Ovary (tissue), 3 donors: ENCODE measurements at regions not wholly inside any gene's neighbourhood (a gene's known extent, or its start where the extent isn't known, plus 50 kb on each side); places are given as distances from the start of the nearest gene placed in this dataset.
"Not testable (repeated sequence)": the region's sequence is repeated elsewhere in the genome, so short reads cannot be mapped to it uniquely, and the experiment has no call there.

Experiments used
- POLR2A ChIP-seq: fragments of 450-650 bp; IDR thresholded peaks from one replicate; pipeline ENCODE4 v1.6.1; 2017; ENCODE audit warnings: antibody characterized with exemption, mild to moderate bottlenecking, moderate library complexity
- TF ChIP-seq, protein P1 (sequence below), 3 donors: fragments of 450-650 bp in 2 of 3; fragments of 200-600 bp in 1 of 3; IDR thresholded peaks; one replicate each; pipeline versions ENCODE4 v1.5.1 to v1.8.0; 2016 to 2022; ENCODE audit warnings: antibody characterized with exemption in 3 of 3, mild to moderate bottlenecking in 1 of 3
- donor health status: DM: no; HTN: no; CAD: no.

DNA sequence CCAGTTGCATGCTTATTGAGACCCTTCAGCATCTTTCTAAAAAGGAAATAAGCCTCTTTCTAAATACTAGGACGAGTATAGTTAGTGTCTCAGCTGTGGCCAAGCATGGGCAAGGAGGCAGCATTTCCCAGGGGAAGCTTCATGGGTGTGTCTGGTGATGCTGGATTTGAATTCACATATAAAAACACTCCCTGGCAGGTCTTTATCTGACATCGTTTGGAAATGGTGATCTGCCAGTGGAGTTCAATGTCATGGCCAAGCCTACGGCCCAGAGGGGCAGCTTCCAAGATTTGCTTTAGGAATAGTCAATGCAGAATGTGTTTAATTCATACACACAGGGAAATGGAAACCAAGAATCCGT, 94.7 kb downstream of the SRGAP2 start:
- TF ChIP-seq, protein P1, sequence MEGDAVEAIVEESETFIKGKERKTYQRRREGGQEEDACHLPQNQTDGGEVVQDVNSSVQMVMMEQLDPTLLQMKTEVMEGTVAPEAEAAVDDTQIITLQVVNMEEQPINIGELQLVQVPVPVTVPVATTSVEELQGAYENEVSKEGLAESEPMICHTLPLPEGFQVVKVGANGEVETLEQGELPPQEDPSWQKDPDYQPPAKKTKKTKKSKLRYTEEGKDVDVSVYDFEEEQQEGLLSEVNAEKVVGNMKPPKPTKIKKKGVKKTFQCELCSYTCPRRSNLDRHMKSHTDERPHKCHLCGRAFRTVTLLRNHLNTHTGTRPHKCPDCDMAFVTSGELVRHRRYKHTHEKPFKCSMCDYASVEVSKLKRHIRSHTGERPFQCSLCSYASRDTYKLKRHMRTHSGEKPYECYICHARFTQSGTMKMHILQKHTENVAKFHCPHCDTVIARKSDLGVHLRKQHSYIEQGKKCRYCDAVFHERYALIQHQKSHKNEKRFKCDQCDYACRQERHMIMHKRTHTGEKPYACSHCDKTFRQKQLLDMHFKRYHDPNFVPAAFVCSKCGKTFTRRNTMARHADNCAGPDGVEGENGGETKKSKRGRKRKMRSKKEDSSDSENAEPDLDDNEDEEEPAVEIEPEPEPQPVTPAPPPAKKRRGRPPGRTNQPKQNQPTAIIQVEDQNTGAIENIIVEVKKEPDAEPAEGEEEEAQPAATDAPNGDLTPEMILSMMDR (IDR thresholded peaks at IDR 0.05), result not testable (repeated sequence)
- not testable (repeated sequence) for TF ChIP-seq POLR2A
